Caco-2 (cell line): ENCODE measurements at regions not wholly inside any gene's neighbourhood (a gene's known extent, or its start where the extent isn't known, plus 50 kb on each side); places are given as distances from the start of the nearest gene placed in this dataset.

Experiments used
- BruUV-seq: library from RNA; stranded (reverse); fragments of 400-500 nt; replicated peaks from 2 replicates; lab custom pipeline; 2021; lab: Mats Ljungman, UMichigan
- CTCF ChIA-PET: fragments of 300-600 bp; sonication (Branson Sonifier 250); formaldehyde crosslinking; loops from one replicate; lab custom pipeline; 2022; ENCODE audit warnings: antibody characterized with exemption; lab: Charles Lee
- POLR2A ChIA-PET: fragments of 300-600 bp; sonication (Branson Sonifier 250); formaldehyde crosslinking; loops from one replicate; lab custom pipeline; 2022; ENCODE audit warnings: antibody characterized with exemption; lab: Charles Lee
- DNase-seq, 2 experiments: peaks; one replicate each; pipeline versions ENCODE4 v3.0.0 to v3.0.0-alpha.2; 2020 to 2022
- H3K27me3 ChIP-seq: replicated peaks from 2 replicates; pipeline ENCODE4 v1.6.0; 2011; ENCODE audit warnings: low read length; ENCODE audit not compliant: control insufficient read depth, insufficient read depth
- H3K36me3 ChIP-seq: 2 replicates; pipeline ENCODE4 v1.5.1; 2011; ENCODE audit warnings: low read length; ENCODE audit not compliant: control insufficient read depth, insufficient read depth
- H3K4me1 ChIP-seq: fragments of 250-450 bp; sonication (Bioruptor Pico); 2 replicates; pipeline ENCODE4 v1.5.1; 2020; ENCODE audit warnings: mild to moderate bottlenecking
- H3K4me3 ChIP-seq: 2 replicates; pipeline ENCODE4 v1.5.1; 2011; ENCODE audit warnings: low read depth, mild to moderate bottlenecking, control low read depth, low read length
- H3K9me3 ChIP-seq: fragments of 250-450 bp; sonication (Bioruptor Pico); 2 replicates; pipeline ENCODE4 v1.5.1; 2020; ENCODE audit warnings: mild to moderate bottlenecking, moderate library complexity
- H3K27ac Mint-ChIP-seq: one replicate; pipeline ENCODE4 v1.8.0; 2022; ENCODE audit warnings: mixed read lengths; ENCODE audit not compliant: unreplicated experiment
- H3K27me3 Mint-ChIP-seq: one replicate; pipeline ENCODE4 v1.8.0; 2022; ENCODE audit warnings: mixed read lengths; ENCODE audit not compliant: insufficient read depth, unreplicated experiment
- H3K36me3 Mint-ChIP-seq: one replicate; pipeline ENCODE4 v1.8.0; 2022; ENCODE audit warnings: mild to moderate bottlenecking, mixed read lengths; ENCODE audit not compliant: insufficient read depth, unreplicated experiment
- H3K4me1 Mint-ChIP-seq: one replicate; pipeline ENCODE4 v1.8.0; 2022; ENCODE audit warnings: low read depth, mixed read lengths; ENCODE audit not compliant: unreplicated experiment
- H3K4me3 Mint-ChIP-seq: one replicate; pipeline ENCODE4 v1.8.0; 2022; ENCODE audit warnings: mild to moderate bottlenecking, moderate library complexity, mixed read lengths; ENCODE audit not compliant: unreplicated experiment
- H3K9me3 Mint-ChIP-seq: one replicate; pipeline ENCODE4 v1.8.0; 2022; ENCODE audit warnings: mixed read lengths; ENCODE audit not compliant: unreplicated experiment
- CTCF ChIP-seq, 2 experiments: fragments of 200-600 bp in 1 of 2; IDR thresholded peaks; 1 replicate in 1 of 2; 2 replicates in 1 of 2; pipeline versions ENCODE4 v1.5.1 to v1.8.0; 2011 to 2022; ENCODE audit warnings: antibody characterized with exemption in 1 of 2, control low read depth in 1 of 2, inconsistent platforms in 1 of 2, low read depth in 1 of 2, low read length in 1 of 2, mild to moderate bottlenecking in 1 of 2, moderate library complexity in 1 of 2; ENCODE audit not compliant: insufficient read depth in 1 of 2, severe bottlenecking in 1 of 2, unreplicated experiment in 1 of 2
- intact Hi-C: fragments of 100-400 bp; cut with micrococcal nuclease; formaldehyde crosslinking; loops from one replicate; pipeline ENCODE4 v1.10.0; 2022; ENCODE audit not compliant: unreplicated experiment

GRCh38 chr13:50685491-50685890 is 158.0 kb downstream of the DLEU7 start:
- no peaks in the 10 kb centered on the region for H3K9me3 Mint-ChIP-seq
- POLR2A ChIA-PET, result no interaction called here
- no peaks in the 10 kb centered on the region for H3K27me3 Mint-ChIP-seq
- DNase-seq, result no peak
- no peaks in the 10 kb centered on the region for H3K4me1 Mint-ChIP-seq
- H3K36me3 Mint-ChIP-seq, result no peaks in the 10 kb centered on the region
- no peak for TF ChIP-seq CTCF (IDR thresholded peaks at IDR 0.05; ENCODE audit: insufficient read depth in 1 of 2, low read depth in 1 of 2, low read length in 1 of 2, severe bottlenecking in 1 of 2, unreplicated experiment in 1 of 2)
- no peak overlapping the region for H3K4me3 ChIP-seq
- CTCF ChIA-PET, result no interaction called here
- no peak overlapping the region for H3K4me3 Mint-ChIP-seq
- no peak overlapping the region for H3K27ac Mint-ChIP-seq
- no peaks in the 10 kb centered on the region; the same call in 1 of the 2 replicates for H3K4me1 ChIP-seq
- H3K9me3 ChIP-seq, result no peaks in the 10 kb centered on the region
- intact Hi-C loops, result no loop called here
- no TSS peak for BruUV-seq
- no peaks in the 10 kb centered on the region for H3K27me3 ChIP-seq
- no peaks in the 10 kb centered on the region for H3K36me3 ChIP-seq

GRCh38 chr13:50685956-50686355 is 157.5 kb downstream of the DLEU7 start:
- H3K9me3 ChIP-seq, result no peaks in the 10 kb centered on the region
- no TSS peak for BruUV-seq
- H3K27me3 Mint-ChIP-seq, result no peaks in the 10 kb centered on the region
- H3K36me3 ChIP-seq, result no peaks in the 10 kb centered on the region
- DNase-seq, result no peak
- H3K4me3 Mint-ChIP-seq, result no peak overlapping the region
- H3K36me3 Mint-ChIP-seq, result no peaks in the 10 kb centered on the region
- CTCF ChIA-PET, result no interaction called here
- H3K27ac Mint-ChIP-seq, result no peak overlapping the region
- no peaks in the 10 kb centered on the region for H3K27me3 ChIP-seq
- no peaks in the 10 kb centered on the region for H3K9me3 Mint-ChIP-seq
- H3K4me3 ChIP-seq, result no peak overlapping the region
- intact Hi-C loops, result no loop called here
- TF ChIP-seq CTCF (IDR thresholded peaks at IDR 0.05; ENCODE audit: insufficient read depth in 1 of 2, low read depth in 1 of 2, low read length in 1 of 2, severe bottlenecking in 1 of 2, unreplicated experiment in 1 of 2), result no peak
- peaks cover 3% of the 10 kb centered on the region for H3K4me1 Mint-ChIP-seq
- POLR2A ChIA-PET, result no interaction called here
- peaks cover 2% of the 10 kb centered on the region for H3K4me1 ChIP-seq

- BruUV-seq, result no TSS peak
- Mint-ChIP-seq H3K4me1 (peaks cover 9% of the 10 kb centered on the region), H3K27me3 (no peaks in the 10 kb centered on the region), H3K9me3 (no peaks in the 10 kb centered on the region), H3K27ac (no peak overlapping the region), H3K4me3 (no peak overlapping the region), H3K36me3 (no peaks in the 10 kb centered on the region)
- Histone ChIP-seq H3K9me3 (no peaks in the 10 kb centered on the region), H3K4me3 (no peak overlapping the region), H3K4me1 (peaks cover 8% of the 10 kb centered on the region), H3K27me3 (no peaks in the 10 kb centered on the region), H3K36me3 (no peaks in the 10 kb centered on the region)
- intact Hi-C loops, result no loop called here
- ChIA-PET POLR2A (no interaction called here), CTCF (no interaction called here)
- DNase-seq, result no peak
- no peak for TF ChIP-seq CTCF (IDR thresholded peaks at IDR 0.05; ENCODE audit: insufficient read depth in 1 of 2, low read depth in 1 of 2, low read length in 1 of 2, severe bottlenecking in 1 of 2, unreplicated experiment in 1 of 2)
These were observed 156.9 kb downstream of the DLEU7 start for GRCh38 chr13:50686551-50686950.
